HG03095 (cell line): ENCODE measurements at regions not wholly inside any gene's neighbourhood (a gene's known extent, or its start where the extent isn't known, plus 50 kb on each side); places are given as distances from the start of the nearest gene placed in this dataset.

Experiments used
- ATAC-seq: cut with Tn5 transposase; IDR thresholded peaks from one replicate; pipeline ENCODE4 v1.9.1; 2021; ENCODE audit warnings: moderate library complexity; ENCODE audit not compliant: unreplicated experiment

GRCh38 chr13:58160980-58161379, 529.4 kb downstream of the PCDH17 start:
- ATAC-seq: no peak

- no peak for ATAC-seq
These were observed 534.1 kb downstream of the PCDH17 start for GRCh38 chr13:58165617-58166016.

DNA sequence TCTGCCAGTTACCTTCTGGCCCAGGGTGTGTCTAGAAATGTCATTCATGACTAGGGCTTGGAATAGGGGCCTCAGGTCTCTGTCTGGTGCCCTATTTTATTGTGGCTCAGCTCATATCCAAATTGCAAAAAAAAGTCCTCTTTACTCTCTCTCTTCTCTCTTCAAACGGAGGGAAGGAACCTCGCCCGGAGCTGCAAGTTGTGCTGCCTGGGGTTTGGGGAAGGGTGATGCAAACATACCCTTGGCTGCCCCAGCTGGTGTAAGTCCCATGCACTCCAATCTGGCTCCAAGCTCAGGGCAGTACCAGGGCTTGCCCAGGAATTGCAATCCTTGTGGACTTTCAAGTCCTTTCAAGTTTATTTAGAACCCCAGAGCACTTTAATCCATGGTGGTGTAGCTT, 549.6 kb downstream of the PCDH17 start:
- no peak for ATAC-seq

- no peak for ATAC-seq
These were observed 556.3 kb downstream of the PCDH17 start for GRCh38 chr13:58187881-58188280.

DNA sequence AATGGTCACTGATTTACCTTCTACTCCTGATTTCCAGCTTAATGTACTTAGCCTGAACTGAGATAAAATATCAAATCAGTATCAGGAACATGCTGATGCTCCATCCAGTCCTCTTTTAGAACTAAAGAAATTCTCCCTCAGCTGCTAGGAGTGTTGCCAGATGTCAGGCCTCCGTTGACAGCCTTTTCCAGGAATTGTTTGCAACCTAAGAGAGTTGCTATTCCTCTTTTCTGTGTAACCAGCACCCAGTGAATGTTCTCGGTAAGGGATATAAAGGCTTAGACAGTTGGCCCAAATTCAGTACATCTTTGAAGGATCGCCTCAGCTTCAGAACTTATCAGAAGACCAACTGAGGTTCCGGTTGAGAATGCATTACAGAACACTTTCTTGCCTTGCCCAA, 559.0 kb downstream of the PCDH17 start:
- ATAC-seq: no peak

DNA sequence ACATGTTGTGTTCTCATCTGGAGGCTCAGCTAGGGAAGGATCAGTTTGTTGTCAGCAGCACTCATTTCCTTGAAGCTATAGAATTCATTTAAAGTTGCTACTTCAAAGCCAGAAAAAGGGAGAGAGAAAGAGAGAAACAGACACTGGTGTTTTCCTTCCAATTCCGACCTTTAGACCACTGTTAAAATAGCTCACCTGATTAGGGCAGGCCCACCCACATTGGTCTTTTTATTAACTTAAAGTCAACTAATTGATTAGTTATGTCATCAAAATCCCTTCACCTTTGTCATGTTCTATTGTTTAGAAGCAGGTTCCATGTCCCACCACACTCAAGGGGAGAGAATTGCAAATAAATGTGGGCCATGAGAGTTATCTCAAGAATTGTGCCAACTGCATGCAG, 560.2 kb downstream of the PCDH17 start:
- no peak for ATAC-seq

DNA sequence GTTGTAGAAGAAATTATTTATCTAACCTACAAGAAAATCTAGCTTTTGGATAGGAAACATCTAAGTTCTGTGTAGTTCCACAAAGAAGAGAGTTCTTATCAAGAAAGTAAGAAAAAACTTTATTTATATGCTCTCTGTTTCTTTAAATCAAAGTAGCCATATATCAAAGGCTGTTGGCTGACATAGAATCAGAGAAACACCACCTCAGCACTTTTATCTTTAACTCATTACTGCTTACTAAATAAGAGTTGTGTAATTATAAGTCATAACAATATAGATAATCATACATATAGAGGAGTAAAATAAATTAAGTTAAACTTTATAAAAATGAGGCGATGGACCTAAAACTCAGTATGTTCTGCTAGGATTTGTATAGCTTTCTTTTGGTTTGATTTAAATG, 570.6 kb downstream of the PCDH17 start:
- no peak for ATAC-seq

- no peak for ATAC-seq
These were observed 576.0 kb downstream of the PCDH17 start for GRCh38 chr13:58207501-58207900.

GRCh38 chr13:58235454-58235853, 603.9 kb downstream of the PCDH17 start:
- ATAC-seq: no peak

- ATAC-seq: no peak
These were observed 607.6 kb downstream of the PCDH17 start for GRCh38 chr13:58238972-58239773.

GRCh38 chr13:58239774-58240268, 608.3 kb downstream of the PCDH17 start:
- ATAC-seq: no peak

- ATAC-seq: no peak
These were observed 615.5 kb downstream of the PCDH17 start for GRCh38 chr13:58247080-58247479.

- no peak for ATAC-seq
These were observed 623.4 kb downstream of the PCDH17 start for GRCh38 chr13:58254943-58255342.

DNA sequence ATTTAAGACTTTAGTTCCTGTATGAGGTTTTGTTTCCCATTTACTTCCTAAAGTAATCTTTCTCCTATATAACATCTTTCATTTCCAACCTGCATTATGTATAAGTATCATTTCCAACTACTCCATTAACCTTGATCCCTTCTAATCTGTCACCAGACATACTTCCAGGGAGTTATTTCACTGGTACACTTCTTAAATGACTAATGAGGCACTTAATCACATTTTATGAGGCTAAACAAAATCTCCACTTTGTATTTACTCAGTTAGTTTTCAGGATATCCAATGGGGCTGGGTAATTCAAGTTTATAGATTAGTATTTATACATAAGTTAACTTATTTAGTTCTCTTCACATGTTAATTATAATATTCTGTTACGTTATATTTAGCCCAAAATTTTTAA, 634.7 kb downstream of the PCDH17 start:
- no peak for ATAC-seq

DNA sequence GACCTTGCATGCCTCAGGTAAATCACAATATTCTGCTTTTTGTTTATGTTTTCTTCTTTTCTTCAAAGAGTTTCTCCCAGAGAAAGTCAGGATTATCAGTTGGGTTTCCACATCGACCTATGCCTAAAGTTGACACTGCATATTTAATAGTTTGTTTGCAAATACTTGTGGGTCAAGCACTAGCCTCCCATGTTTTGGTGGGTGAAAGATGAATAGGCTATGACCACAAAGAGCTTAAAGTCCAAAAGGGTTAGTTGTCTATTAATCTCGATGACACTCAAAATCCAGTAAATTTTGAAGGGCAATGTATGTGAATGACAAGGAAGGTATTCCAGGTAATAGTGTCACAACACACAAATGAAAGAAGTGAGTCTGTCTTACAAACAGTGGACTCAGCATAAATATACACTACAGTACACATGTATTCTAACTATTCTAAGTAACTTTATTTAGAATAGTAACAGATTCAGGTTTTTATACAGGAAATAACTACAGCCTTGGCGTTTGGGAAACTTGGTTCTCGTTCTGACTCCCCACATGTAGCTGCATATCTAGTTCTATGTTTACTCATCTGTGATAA, 667.1 kb downstream of the PCDH17 start:
- ATAC-seq: no peak

- no peak for ATAC-seq
These were observed 668.7 kb downstream of the PCDH17 start for GRCh38 chr13:58300224-58300623.

DNA sequence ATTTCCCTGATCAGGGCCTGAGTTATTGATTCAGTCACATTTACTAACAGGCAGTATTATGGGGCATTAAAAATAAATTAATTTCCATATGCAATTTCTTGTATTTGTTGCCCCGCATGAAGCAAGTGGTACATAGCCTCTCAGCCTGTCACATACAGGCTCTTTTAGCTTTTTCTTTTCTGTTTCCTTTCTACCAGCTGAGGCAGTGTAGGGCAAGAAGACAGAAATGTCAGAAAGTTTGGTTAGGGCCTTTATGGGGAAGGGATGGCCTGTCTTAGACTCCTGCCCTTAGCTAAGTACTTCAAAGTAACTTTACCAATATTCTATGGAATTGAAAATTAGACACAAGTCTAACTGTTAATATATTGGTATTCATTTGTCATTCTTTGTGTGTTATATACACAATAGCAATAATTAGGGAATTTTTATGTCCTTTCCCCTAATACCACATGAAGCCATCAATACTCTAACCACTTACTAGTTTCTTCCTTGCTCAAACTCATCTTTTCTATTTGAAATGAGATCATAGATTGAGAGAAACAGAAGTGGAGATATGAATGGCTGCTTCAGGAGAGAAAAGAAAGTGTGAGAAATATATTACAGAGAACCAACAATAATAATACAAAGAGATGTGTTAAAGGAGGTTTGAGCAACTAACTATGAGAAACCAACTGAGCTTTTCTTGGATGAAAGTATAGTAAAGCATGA, 669.6 kb downstream of the PCDH17 start:
- ATAC-seq: no peak

GRCh38 chr13:58302349-58302748, 670.8 kb downstream of the PCDH17 start:
- ATAC-seq: no peak

DNA sequence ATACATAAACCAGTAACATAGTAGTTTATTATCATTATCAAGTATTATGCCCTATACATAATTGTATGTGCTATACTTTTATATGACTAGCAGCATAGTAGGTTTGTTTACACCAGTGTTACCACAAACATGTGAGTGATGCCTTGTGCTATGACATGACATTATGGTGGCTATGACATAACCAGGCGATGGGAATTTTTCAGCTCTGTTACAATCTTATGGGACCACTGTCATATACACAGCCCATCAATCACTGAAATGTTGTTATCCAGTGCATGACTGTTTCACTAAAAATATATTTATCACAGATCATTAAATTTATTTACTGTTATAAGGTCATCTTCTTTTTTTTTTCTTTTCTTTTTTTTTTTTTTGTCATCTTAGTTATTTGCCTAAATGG, 674.5 kb downstream of the PCDH17 start:
- ATAC-seq: no peak

DNA sequence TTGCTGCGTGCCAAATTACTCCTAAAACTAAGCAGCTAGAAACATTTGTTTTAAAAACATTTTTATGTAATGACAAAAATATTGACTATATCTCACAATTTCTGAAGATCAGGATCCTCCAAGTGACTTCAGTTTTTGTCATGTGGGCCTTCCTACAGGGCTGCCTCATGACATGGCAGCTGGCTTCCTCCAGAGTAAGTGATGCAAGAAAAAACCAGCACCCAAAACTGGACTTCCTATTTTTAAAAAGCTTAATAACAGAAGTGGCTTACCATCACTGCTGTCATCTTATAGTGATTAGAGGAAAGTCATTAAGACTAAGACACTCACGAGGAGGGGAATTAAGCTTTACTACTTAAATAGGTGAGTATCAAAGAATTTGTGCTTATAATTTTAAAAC, 681.7 kb downstream of the PCDH17 start:
- no peak for ATAC-seq

- ATAC-seq: no peak
These were observed 687.1 kb downstream of the PCDH17 start for GRCh38 chr13:58318495-58319167.
